WTC11 (cell line): ENCODE measurements at regions not wholly inside any gene's neighbourhood (a gene's known extent, or its start where the extent isn't known, plus 50 kb on each side); places are given as distances from the start of the nearest gene placed in this dataset.

ENCODE experiments used
- ATAC-seq: fragments of 200-7000 bp; cut with Tn5 transposase; 2 replicates; pipeline ENCODE4 v1.10.0; 2021; ENCODE audit warnings: mild to moderate bottlenecking, moderate library complexity
- CTCF ChIA-PET: fragments of 300-600 bp; sonication (Branson Sonifier 250); formaldehyde crosslinking; loops from one replicate; lab custom pipeline; 2021; ENCODE audit warnings: antibody characterized with exemption; lab: Charles Lee
- POLR2A ChIA-PET: fragments of 350-600 bp; sonication (Branson Sonifier 250); formaldehyde crosslinking; loops from one replicate; lab custom pipeline; 2021; ENCODE audit warnings: antibody characterized with exemption; lab: Charles Lee
- DNase-seq: peaks from one replicate; pipeline ENCODE4 v3.0.0; 2021; ENCODE audit warnings: low spot score
- H3K27ac Mint-ChIP-seq: 2 replicates; pipeline ENCODE4 v1.8.0; 2021; ENCODE audit warnings: mixed read lengths
- H3K27me3 Mint-ChIP-seq: 2 replicates; pipeline ENCODE4 v1.8.0; 2021; ENCODE audit warnings: low read depth, mild to moderate bottlenecking, moderate library complexity, mixed read lengths
- H3K36me3 Mint-ChIP-seq: 2 replicates; pipeline ENCODE4 v1.8.0; 2021; ENCODE audit warnings: mixed read lengths
- H3K4me1 Mint-ChIP-seq: 2 replicates; pipeline ENCODE4 v1.8.0; 2022; ENCODE audit warnings: mixed read lengths
- H3K4me3 Mint-ChIP-seq: 2 replicates; pipeline ENCODE4 v1.8.0; 2021; ENCODE audit warnings: mild to moderate bottlenecking, moderate library complexity, mixed read lengths
- H3K9me3 Mint-ChIP-seq: 2 replicates; pipeline ENCODE4 v1.8.0; 2021; ENCODE audit warnings: mixed read lengths
- ATF1 ChIP-seq: sonication (generic); formaldehyde crosslinking; IDR thresholded peaks from 2 replicates; pipeline ENCODE4 v1.8.1; 2023; ENCODE audit warnings: mild to moderate bottlenecking, moderate library complexity, missing genetic modification reagents
- ATF2 ChIP-seq: sonication (generic); formaldehyde crosslinking; IDR thresholded peaks from 2 replicates; pipeline ENCODE4 v1.8.1; 2022; ENCODE audit warnings: low read depth, missing genetic modification reagents, borderline replicate concordance
- ATF3 ChIP-seq: sonication (generic); formaldehyde crosslinking; conservative IDR thresholded peaks from 2 replicates; pipeline ENCODE4 v1.8.1; 2022; ENCODE audit warnings: mild to moderate bottlenecking, missing genetic modification reagents
- CBFB ChIP-seq: sonication (generic); formaldehyde crosslinking; IDR thresholded peaks from 2 replicates; pipeline ENCODE4 v1.8.1; 2022; ENCODE audit warnings: mild to moderate bottlenecking, low read depth, missing genetic modification reagents
- CTCF ChIP-seq: fragments of 200-600 bp; IDR thresholded peaks from 2 replicates; pipeline ENCODE4 v1.8.0; 2022; ENCODE audit warnings: antibody characterized with exemption
- E2F1 ChIP-seq: sonication (generic); formaldehyde crosslinking; IDR thresholded peaks from 2 replicates; pipeline ENCODE4 v1.8.0; 2022; ENCODE audit warnings: mild to moderate bottlenecking, missing genetic modification reagents
- E2F5 ChIP-seq: sonication (generic); formaldehyde crosslinking; IDR thresholded peaks from 2 replicates; pipeline ENCODE4 v1.8.1; 2022; ENCODE audit warnings: mild to moderate bottlenecking, moderate library complexity, missing genetic modification reagents
- FOXK1 ChIP-seq: sonication (generic); formaldehyde crosslinking; IDR thresholded peaks from 2 replicates; pipeline ENCODE4 v1.8.0; 2022; ENCODE audit warnings: mild to moderate bottlenecking, moderate library complexity, missing genetic modification reagents
- FOXP4 ChIP-seq: sonication (generic); formaldehyde crosslinking; IDR thresholded peaks from 2 replicates; pipeline ENCODE4 v1.8.0; 2022; ENCODE audit warnings: mild to moderate bottlenecking, missing genetic modification reagents
- GABPB1 ChIP-seq: sonication (generic); formaldehyde crosslinking; IDR thresholded peaks from 2 replicates; pipeline ENCODE4 v1.8.1; 2023; ENCODE audit warnings: mild to moderate bottlenecking, missing genetic modification reagents
- MLX ChIP-seq: sonication (generic); formaldehyde crosslinking; IDR thresholded peaks from 2 replicates; pipeline ENCODE4 v1.8.1; 2023; ENCODE audit warnings: mild to moderate bottlenecking, missing genetic modification reagents, moderate library complexity
- MXD4 ChIP-seq: fragments of 250-450 bp; sonication (Bioruptor Pico); IDR thresholded peaks from 2 replicates; pipeline ENCODE4 v1.8.0; 2021; ENCODE audit warnings: mild to moderate bottlenecking, moderate library complexity, borderline replicate concordance
- NFATC4 ChIP-seq: fragments of 250-450 bp; sonication (Bioruptor Pico); IDR thresholded peaks from 2 replicates; pipeline ENCODE4 v1.9.0; 2021; ENCODE audit warnings: mild to moderate bottlenecking
- TEAD1 ChIP-seq: sonication (generic); formaldehyde crosslinking; IDR thresholded peaks from 2 replicates; pipeline ENCODE4 v1.8.0; 2022; ENCODE audit warnings: mild to moderate bottlenecking, missing genetic modification reagents
- ZMAT4 ChIP-seq: fragments of 250-450 bp; sonication (Bioruptor Pico); IDR thresholded peaks from 2 replicates; pipeline ENCODE4 v1.9.0; 2021; ENCODE audit warnings: mild to moderate bottlenecking
- ZNF121 ChIP-seq: sonication (generic); formaldehyde crosslinking; IDR thresholded peaks from 2 replicates; pipeline ENCODE4 v1.8.0; 2023; ENCODE audit warnings: missing genetic modification reagents
- ZNF232 ChIP-seq: sonication (generic); formaldehyde crosslinking; IDR thresholded peaks from 2 replicates; pipeline ENCODE4 v1.8.0; 2022; ENCODE audit warnings: mild to moderate bottlenecking, missing genetic modification reagents
- ZNF423 ChIP-seq: fragments of 250-450 bp; sonication (Bioruptor Pico); IDR thresholded peaks from 2 replicates; pipeline ENCODE4 v2.1.2; 2022; ENCODE audit warnings: mild to moderate bottlenecking, moderate library complexity

- TF ChIP-seq ZNF232: no peak
- no peak for TF ChIP-seq E2F5
Measured at GRCh38 chr19:30217461-30217860, 154.7 kb upstream of the ZNF536 start (continued).

- ATAC-seq (no peak), DNase-seq (no peak)
- no peak overlapping the region for H3K4me3 Mint-ChIP-seq
- H3K36me3 Mint-ChIP-seq: no peaks in the 10 kb centered on the region
- H3K27ac Mint-ChIP-seq: no peak overlapping the region
- H3K9me3 Mint-ChIP-seq: no peaks in the 10 kb centered on the region
- peaks cover 31% of the 10 kb centered on the region for H3K27me3 Mint-ChIP-seq
- ChIA-PET CTCF (no interaction called here), POLR2A (no interaction called here)
- peaks cover 21% of the 10 kb centered on the region for H3K4me1 Mint-ChIP-seq
- no peak for TF ChIP-seq ATF1 (CRISPR knock-in tag)
- TF ChIP-seq, all 79 proteins: peak for 0
Measured at GRCh38 chr19:30219702-30220101, 152.5 kb upstream of the ZNF536 start.

GRCh38 chr19:30221176-30221575 is 151.0 kb upstream of the ZNF536 start:
- no peak for DNase-seq
- H3K27ac Mint-ChIP-seq: no peak overlapping the region
- peaks cover 23% of the 10 kb centered on the region for H3K4me1 Mint-ChIP-seq
- H3K4me3 Mint-ChIP-seq: no peak overlapping the region
- POLR2A ChIA-PET: no interaction called here
- CTCF ChIA-PET: no interaction called here
- H3K36me3 Mint-ChIP-seq: no peaks in the 10 kb centered on the region
- H3K9me3 Mint-ChIP-seq: no peaks in the 10 kb centered on the region
- TF ChIP-seq FOXK1 (CRISPR knock-in tag) (no peak), MLX (CRISPR knock-in tag) (no peak)
- H3K27me3 Mint-ChIP-seq: peaks cover 41% of the 10 kb centered on the region
- no peak for ATAC-seq

- Mint-ChIP-seq H3K27me3 (peaks cover 54% of the 10 kb centered on the region), H3K9me3 (no peaks in the 10 kb centered on the region), H3K36me3 (no peaks in the 10 kb centered on the region), H3K4me3 (no peak overlapping the region), H3K27ac (no peak overlapping the region), H3K4me1 (peaks cover 31% of the 10 kb centered on the region)
- ChIA-PET CTCF (interaction anchor here (0.6 to 2.9 kb wide), 6 partner anchors 11 to 217 kb away, joined by 3 to 13 read pairs (median 5); partner anchors contain the start of gene ZNF536), POLR2A (no interaction called here)
- peak; percentile 76 for DNase-seq
- ATAC-seq: peak; percentile 77
- no peak for TF ChIP-seq NFATC4
- no peak for TF ChIP-seq MXD4 (CRISPR knock-in tag)
- TF ChIP-seq ZMAT4 (CRISPR knock-in tag): no peak
- no peak for TF ChIP-seq ATF1 (CRISPR knock-in tag)
- TF ChIP-seq ZNF423 (CRISPR knock-in tag): peak; percentile 62; the same call in 1 of the 2 replicates
- no peak for TF ChIP-seq TEAD1 (CRISPR knock-in tag)
- TF ChIP-seq CTCF: peak; percentile 84
- TF ChIP-seq ATF2 (CRISPR knock-in tag): no peak
- no peak for TF ChIP-seq FOXP4 (CRISPR knock-in tag)
- TF ChIP-seq CBFB (CRISPR knock-in tag): no peak
- TF ChIP-seq ZNF121: no peak
- no peak for TF ChIP-seq GABPB1
- TF ChIP-seq ATF3: no peak
- no peak for TF ChIP-seq E2F1 (CRISPR knock-in tag)
- TF ChIP-seq E2F5: peak; percentile 56; the same call in 1 of the 2 replicates
Measured at GRCh38 chr19:30222428-30222873, 149.7 kb upstream of the ZNF536 start.
